SH-SY5Y (cell line): ENCODE measurements at regions not wholly inside any gene's neighbourhood (a gene's known extent, or its start where the extent isn't known, plus 50 kb on each side); places are given as distances from the start of the nearest gene placed in this dataset.

Experiments used
- GATA2 ChIP-seq: IDR thresholded peaks from 2 replicates; pipeline ENCODE4 v1.6.1; 2011; ENCODE audit warnings: mild to moderate bottlenecking, low read depth, low read length
- GATA3 ChIP-seq: IDR thresholded peaks from 2 replicates; pipeline ENCODE4 v1.6.1; 2011; ENCODE audit warnings: low read depth, mild to moderate bottlenecking, low read length, moderate library complexity

- TF ChIP-seq GATA2 = no peak
- no peak for TF ChIP-seq GATA3
Observed at GRCh38 chr1:87728169-87728568, 399.5 kb downstream of the LMO4 start.
